Left ventricle myocardium inferior (tissue), 1 donor: ENCODE measurements at regions not wholly inside any gene's neighbourhood (a gene's known extent, or its start where the extent isn't known, plus 50 kb on each side); places are given as distances from the start of the nearest gene placed in this dataset.
A peak's percentile ranks its signal among the peaks of the same experiment; 100 is the strongest.

Experiments
- DNase-seq: peaks from one replicate; pipeline ENCODE4 v3.0.0-alpha.2; 2020
- H3K27ac ChIP-seq: fragments of 200-600 bp; replicated peaks from 2 replicates; pipeline ENCODE4 v1.8.0; 2021
- H3K27me3 ChIP-seq: fragments of 200-600 bp; 2 replicates; pipeline ENCODE4 v1.8.0; 2021; ENCODE audit warnings: low read depth
- H3K36me3 ChIP-seq: fragments of 200-600 bp; 2 replicates; pipeline ENCODE4 v1.8.0; 2021
- H3K4me1 ChIP-seq: fragments of 200-600 bp; 2 replicates; pipeline ENCODE4 v1.8.0; 2021
- H3K4me3 ChIP-seq: fragments of 200-600 bp; 2 replicates; pipeline ENCODE4 v1.8.0; 2021; ENCODE audit warnings: mild to moderate bottlenecking, moderate library complexity
- H3K9me3 ChIP-seq: fragments of 200-600 bp; replicated peaks from 2 replicates; pipeline ENCODE4 v1.8.0; 2021
- intact Hi-C: fragments of 100-400 bp; cut with micrococcal nuclease; formaldehyde crosslinking; loops from one replicate; pipeline ENCODE4 v1.11.0; 2022
- TF ChIP-seq, protein P1 (sequence below): fragments of 200-600 bp; IDR thresholded peaks from 2 replicates; pipeline ENCODE4 v1.8.0; 2021; ENCODE audit warnings: antibody characterized with exemption, mild to moderate bottlenecking, borderline replicate concordance
- donor health status: DM: no; HTN: yes; CAD: no; lungs with severe emphysema.

DNA sequence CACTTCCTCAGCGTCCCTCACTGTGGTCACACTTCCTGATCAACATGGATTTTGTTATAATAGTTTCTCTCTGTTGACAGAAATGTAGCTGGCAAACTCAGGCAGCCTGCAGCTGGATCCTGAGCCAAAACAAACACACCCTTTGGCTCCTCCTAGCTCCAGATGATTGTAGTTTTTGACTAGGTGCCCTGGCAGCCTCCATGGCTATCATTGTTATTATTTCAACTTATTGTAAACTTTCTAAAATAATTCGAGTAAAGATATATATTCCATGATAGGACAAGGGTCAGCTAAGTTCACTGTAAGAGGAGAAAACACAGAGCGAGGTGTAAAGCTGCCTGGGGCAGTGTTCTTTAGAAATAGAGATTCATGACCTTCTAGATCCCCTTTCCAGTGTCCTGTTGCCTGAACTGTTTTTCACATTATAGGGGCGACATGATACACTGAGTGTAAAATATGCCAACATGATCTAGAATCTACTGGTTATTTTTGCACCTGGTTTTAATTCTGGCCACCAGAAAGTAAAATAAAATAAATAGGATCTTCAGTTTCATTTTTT lies 98.2 kb upstream of the HDGFL1 start:
- Histone ChIP-seq H3K27me3 (no peaks in the 10 kb centered on the region), H3K36me3 (no peaks in the 10 kb centered on the region), H3K27ac (peak overlapping the region; percentile 77), H3K4me3 (peak overlapping the region; percentile 20), H3K9me3 (no peaks in the 10 kb centered on the region), H3K4me1 (peaks cover 42% of the 10 kb centered on the region)
- peak; percentile 42 for DNase-seq
- TF ChIP-seq, protein P1, sequence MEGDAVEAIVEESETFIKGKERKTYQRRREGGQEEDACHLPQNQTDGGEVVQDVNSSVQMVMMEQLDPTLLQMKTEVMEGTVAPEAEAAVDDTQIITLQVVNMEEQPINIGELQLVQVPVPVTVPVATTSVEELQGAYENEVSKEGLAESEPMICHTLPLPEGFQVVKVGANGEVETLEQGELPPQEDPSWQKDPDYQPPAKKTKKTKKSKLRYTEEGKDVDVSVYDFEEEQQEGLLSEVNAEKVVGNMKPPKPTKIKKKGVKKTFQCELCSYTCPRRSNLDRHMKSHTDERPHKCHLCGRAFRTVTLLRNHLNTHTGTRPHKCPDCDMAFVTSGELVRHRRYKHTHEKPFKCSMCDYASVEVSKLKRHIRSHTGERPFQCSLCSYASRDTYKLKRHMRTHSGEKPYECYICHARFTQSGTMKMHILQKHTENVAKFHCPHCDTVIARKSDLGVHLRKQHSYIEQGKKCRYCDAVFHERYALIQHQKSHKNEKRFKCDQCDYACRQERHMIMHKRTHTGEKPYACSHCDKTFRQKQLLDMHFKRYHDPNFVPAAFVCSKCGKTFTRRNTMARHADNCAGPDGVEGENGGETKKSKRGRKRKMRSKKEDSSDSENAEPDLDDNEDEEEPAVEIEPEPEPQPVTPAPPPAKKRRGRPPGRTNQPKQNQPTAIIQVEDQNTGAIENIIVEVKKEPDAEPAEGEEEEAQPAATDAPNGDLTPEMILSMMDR = peak; percentile 54
- intact Hi-C loops = no loop called here

DNA sequence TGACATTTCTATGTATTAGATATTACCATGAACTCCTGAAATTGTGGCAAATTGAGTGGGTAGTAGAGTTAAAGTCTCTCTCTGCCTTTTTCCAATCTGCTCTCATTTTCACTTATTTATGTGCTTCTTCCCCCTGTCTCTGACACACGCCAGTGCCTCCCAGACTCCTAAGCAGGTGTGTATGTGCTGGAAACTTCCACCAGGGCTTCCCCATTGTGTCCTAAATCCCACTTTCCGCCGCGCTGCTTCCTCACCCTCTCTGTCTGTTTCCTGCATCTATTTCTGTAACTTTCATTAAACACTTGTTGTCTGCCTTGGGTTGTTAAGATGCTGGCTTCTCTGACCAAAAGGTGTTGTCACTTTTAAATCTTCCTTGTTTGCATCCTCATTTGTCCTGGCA lies 97.6 kb upstream of the HDGFL1 start:
- H3K4me1 ChIP-seq = peaks cover 47% of the 10 kb centered on the region
- H3K27ac ChIP-seq = peak overlapping the region; percentile 77
- TF ChIP-seq, protein P1 = no peak

DNA sequence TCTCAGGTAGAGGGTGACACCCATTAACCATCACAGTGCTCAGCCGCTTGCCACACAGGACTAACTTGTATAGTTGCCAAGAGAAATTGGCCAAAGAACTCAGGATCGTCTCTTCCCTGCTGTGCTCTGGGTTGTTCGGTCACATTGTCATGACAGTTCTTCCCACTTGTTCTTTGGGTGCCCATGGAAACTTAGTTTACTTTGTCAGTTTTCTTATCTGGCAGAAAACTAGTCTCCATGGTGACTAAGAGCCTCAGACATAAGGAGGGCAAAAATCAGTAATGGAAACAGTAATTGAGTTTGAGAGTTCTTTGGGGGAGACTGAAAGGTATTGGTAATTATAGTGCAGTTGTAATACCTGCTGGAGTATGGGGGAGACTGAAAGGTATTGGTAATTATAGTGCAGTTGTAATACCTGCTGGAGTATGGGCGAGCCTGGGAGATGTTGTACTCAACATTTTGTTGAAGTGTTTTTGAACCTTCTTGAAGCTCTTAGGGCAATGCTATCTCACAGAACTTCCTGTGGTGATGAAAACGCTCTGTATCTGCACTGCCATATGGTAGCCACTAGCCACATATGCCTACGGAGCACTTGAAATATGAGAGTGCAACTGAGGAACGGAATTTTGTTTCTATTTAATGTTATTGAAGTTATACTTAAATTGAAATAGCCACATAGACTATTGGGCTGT lies 95.2 kb upstream of the HDGFL1 start:
- Histone ChIP-seq H3K36me3 (no peaks in the 10 kb centered on the region), H3K27ac (no peak overlapping the region), H3K9me3 (no peaks in the 10 kb centered on the region), H3K27me3 (no peaks in the 10 kb centered on the region), H3K4me3 (no peak overlapping the region), H3K4me1 (peaks cover 36% of the 10 kb centered on the region)
- intact Hi-C loops = no loop called here
- no peak for DNase-seq
- TF ChIP-seq, protein P1 = no peak

More for the DNA sequence above, 97.6 kb upstream of the HDGFL1 start:
- H3K27me3 ChIP-seq = no peaks in the 10 kb centered on the region
- no peak for DNase-seq
- no peaks in the 10 kb centered on the region for H3K36me3 ChIP-seq
- intact Hi-C loops = no loop called here
- no peaks in the 10 kb centered on the region for H3K9me3 ChIP-seq
- H3K4me3 ChIP-seq = peak overlapping the region; percentile 20

DNA sequence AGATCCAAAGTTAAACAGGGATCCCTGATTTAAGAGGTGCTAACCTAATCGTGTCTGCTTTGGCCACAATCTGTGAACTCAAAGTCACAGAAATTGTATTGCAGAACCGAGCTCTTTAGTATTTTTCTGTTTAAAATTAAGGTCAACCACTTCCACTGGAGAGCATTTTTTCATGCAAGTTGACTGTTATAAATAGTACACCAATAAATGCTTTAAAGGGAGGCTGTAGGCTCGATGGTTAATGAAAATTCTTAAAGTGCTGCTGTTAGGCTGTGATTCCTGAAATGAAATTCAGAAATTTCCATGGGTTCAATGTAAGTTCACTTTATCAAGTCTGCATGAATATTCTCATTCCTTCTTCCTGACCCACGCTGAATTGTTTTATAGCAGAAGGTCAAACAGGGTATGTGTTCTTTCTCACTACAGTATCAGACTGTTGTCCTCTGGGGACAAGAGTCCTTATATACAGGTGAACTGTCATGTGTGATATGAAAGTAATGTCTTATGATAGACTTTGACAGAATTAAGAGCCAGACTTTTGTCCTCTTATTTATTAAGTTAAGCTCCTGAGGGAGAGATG lies 92.5 kb upstream of the HDGFL1 start:
- Histone ChIP-seq H3K9me3 (no peaks in the 10 kb centered on the region), H3K27ac (no peak overlapping the region), H3K27me3 (no peaks in the 10 kb centered on the region), H3K36me3 (no peaks in the 10 kb centered on the region), H3K4me1 (peaks cover 16% of the 10 kb centered on the region), H3K4me3 (no peak overlapping the region)
- intact Hi-C loops = no loop called here
- TF ChIP-seq, protein P1 = no peak
- DNase-seq = no peak

DNA sequence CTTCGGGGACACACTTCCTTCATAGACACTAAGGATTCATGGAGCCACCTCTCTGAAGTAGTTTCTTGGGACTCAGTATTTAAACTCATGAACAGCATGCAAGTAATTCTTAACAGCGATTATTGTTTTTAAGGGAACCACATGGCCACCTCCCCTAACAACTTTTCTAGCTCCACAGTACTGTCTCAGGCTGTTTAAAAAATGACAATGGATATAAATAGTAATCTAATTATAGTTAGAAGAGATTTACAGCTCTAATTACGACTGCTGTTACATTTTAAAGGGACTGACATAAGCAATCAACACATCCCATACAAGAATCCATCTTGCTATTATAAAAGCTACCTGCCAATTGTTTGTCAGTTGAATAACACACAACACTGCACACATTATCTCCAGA lies 72.1 kb upstream of the HDGFL1 start:
- TF ChIP-seq, protein P1 = no peak
- intact Hi-C loops = no loop called here
- H3K27me3 ChIP-seq = no peaks in the 10 kb centered on the region
- no peak for DNase-seq
- H3K27ac ChIP-seq = peak overlapping the region; percentile 0
- no peak overlapping the region for H3K4me3 ChIP-seq
- H3K4me1 ChIP-seq = peaks cover 11% of the 10 kb centered on the region
- H3K9me3 ChIP-seq = no peaks in the 10 kb centered on the region
- H3K36me3 ChIP-seq = no peaks in the 10 kb centered on the region
